HG02642 (cell line): ENCODE measurements at regions not wholly inside any gene's neighbourhood (a gene's known extent, or its start where the extent isn't known, plus 50 kb on each side); places are given as distances from the start of the nearest gene placed in this dataset.
A peak's percentile ranks its signal among the peaks of the same experiment; 100 is the strongest.
"Not testable (repeated sequence)": the region's sequence is repeated elsewhere in the genome, so short reads cannot be mapped to it uniquely, and the experiment has no call there.

Experiments used
- ATAC-seq: cut with Tn5 transposase; IDR thresholded peaks from one replicate; pipeline ENCODE4 v1.9.1; 2021; ENCODE audit warnings: mild to moderate bottlenecking; ENCODE audit not compliant: unreplicated experiment, poor library complexity

- no peak for ATAC-seq
Measured at GRCh38 chr6:81978230-81978629, 225.7 kb upstream of the TENT5A start.

GRCh38 chr6:81977486-81977885 lies 225.0 kb upstream of the TENT5A start:
- ATAC-seq: no peak

- no peak for ATAC-seq
Measured at GRCh38 chr6:81969814-81970213, 217.3 kb upstream of the TENT5A start.

GRCh38 chr6:81969011-81969410 lies 216.5 kb upstream of the TENT5A start:
- ATAC-seq: no peak

- ATAC-seq: no peak
Measured at GRCh38 chr6:81966968-81967367, 214.5 kb upstream of the TENT5A start.

- no peak for ATAC-seq
Measured at GRCh38 chr6:81962198-81962597, 209.7 kb upstream of the TENT5A start.

GRCh38 chr6:81950877-81951276 lies 198.4 kb upstream of the TENT5A start:
- ATAC-seq: no peak

- no peak for ATAC-seq
Measured at GRCh38 chr6:81948861-81949260, 196.4 kb upstream of the TENT5A start.

- not testable (repeated sequence) for ATAC-seq
Measured at GRCh38 chr6:81948196-81948595, 195.7 kb upstream of the TENT5A start.

GRCh38 chr6:81944661-81945060 lies 192.2 kb upstream of the TENT5A start:
- ATAC-seq: no peak

GRCh38 chr6:81942842-81943241 lies 190.4 kb upstream of the TENT5A start:
- ATAC-seq: not testable (repeated sequence)

GRCh38 chr6:81942067-81942370 lies 189.5 kb upstream of the TENT5A start:
- no peak for ATAC-seq

- no peak for ATAC-seq
Measured at GRCh38 chr6:81940451-81940985, 188.0 kb upstream of the TENT5A start.

- no peak for ATAC-seq
Measured at GRCh38 chr6:81939766-81940165, 187.3 kb upstream of the TENT5A start.

GRCh38 chr6:81938991-81939732 lies 186.7 kb upstream of the TENT5A start:
- no peak for ATAC-seq

- peak; percentile 60 for ATAC-seq
Measured at GRCh38 chr6:81938014-81938856, 185.8 kb upstream of the TENT5A start.

GRCh38 chr6:81937296-81937937 lies 184.9 kb upstream of the TENT5A start:
- ATAC-seq: no peak

- ATAC-seq: no peak
Measured at GRCh38 chr6:81934936-81935335, 182.5 kb upstream of the TENT5A start.

GRCh38 chr6:81933608-81934051 lies 181.1 kb upstream of the TENT5A start:
- ATAC-seq: no peak

- no peak for ATAC-seq
Measured at GRCh38 chr6:81933089-81933488, 180.6 kb upstream of the TENT5A start.

GRCh38 chr6:81932448-81932847 lies 180.0 kb upstream of the TENT5A start:
- ATAC-seq: not testable (repeated sequence)
